Kidney epithelial cell (primary cell): ENCODE measurements at regions not wholly inside any gene's neighbourhood (a gene's known extent, or its start where the extent isn't known, plus 50 kb on each side); places are given as distances from the start of the nearest gene placed in this dataset.

Source experiments
- DNase-seq: peaks from one replicate; pipeline ENCODE4 v3.0.0-alpha.2; 2010; ENCODE audit warnings: low read depth
- H3K27me3 ChIP-seq: 2 replicates; pipeline ENCODE4 v1.6.0; 2011; ENCODE audit warnings: low read length; ENCODE audit not compliant: control insufficient read depth, insufficient read depth
- H3K36me3 ChIP-seq: 2 replicates; pipeline ENCODE4 v1.5.1; 2011; ENCODE audit warnings: low read length; ENCODE audit not compliant: control insufficient read depth, insufficient read depth
- H3K4me3 ChIP-seq: 2 replicates; pipeline ENCODE4 v1.5.1; 2011; ENCODE audit warnings: low read depth, mild to moderate bottlenecking, control low read depth, low read length
- TF ChIP-seq, protein P1 (sequence below): IDR thresholded peaks from 2 replicates; pipeline ENCODE4 v1.5.1; 2011; ENCODE audit warnings: mild to moderate bottlenecking, moderate library complexity, low read length, control low read depth, inconsistent platforms; ENCODE audit not compliant: insufficient read depth, poor library complexity, severe bottlenecking

DNA sequence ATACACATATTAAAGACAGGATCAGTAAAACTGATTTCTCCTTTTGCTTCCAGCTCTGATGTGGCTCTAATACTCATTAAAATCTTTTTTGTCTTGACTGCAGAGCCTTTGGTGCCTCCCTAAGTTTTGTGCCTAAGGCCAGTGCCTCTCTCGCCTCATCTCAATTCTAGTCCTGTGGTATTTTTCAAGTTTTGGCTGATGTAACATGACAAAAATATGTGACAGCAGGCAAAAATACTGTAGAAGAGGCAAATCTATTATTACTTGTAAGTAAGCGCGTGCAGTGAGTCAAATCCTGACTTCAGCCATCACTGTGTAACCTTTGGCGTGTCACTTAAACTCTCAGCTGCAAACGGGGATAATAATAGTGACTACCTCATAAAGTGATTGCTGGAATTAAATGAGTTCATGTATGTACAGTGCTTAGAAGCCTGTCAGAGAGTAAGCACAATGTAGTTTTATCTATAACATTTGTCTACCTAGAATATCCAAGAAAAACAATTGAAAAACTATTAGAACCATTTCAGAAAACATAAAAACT lies 74.0 kb downstream of the MAB21L3 start:
- Histone ChIP-seq H3K36me3 (no peaks in the 10 kb centered on the region), H3K27me3 (no peaks in the 10 kb centered on the region), H3K4me3 (no peak overlapping the region)
- TF ChIP-seq, protein P1, sequence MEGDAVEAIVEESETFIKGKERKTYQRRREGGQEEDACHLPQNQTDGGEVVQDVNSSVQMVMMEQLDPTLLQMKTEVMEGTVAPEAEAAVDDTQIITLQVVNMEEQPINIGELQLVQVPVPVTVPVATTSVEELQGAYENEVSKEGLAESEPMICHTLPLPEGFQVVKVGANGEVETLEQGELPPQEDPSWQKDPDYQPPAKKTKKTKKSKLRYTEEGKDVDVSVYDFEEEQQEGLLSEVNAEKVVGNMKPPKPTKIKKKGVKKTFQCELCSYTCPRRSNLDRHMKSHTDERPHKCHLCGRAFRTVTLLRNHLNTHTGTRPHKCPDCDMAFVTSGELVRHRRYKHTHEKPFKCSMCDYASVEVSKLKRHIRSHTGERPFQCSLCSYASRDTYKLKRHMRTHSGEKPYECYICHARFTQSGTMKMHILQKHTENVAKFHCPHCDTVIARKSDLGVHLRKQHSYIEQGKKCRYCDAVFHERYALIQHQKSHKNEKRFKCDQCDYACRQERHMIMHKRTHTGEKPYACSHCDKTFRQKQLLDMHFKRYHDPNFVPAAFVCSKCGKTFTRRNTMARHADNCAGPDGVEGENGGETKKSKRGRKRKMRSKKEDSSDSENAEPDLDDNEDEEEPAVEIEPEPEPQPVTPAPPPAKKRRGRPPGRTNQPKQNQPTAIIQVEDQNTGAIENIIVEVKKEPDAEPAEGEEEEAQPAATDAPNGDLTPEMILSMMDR = no peak
- DNase-seq = no peak

DNA sequence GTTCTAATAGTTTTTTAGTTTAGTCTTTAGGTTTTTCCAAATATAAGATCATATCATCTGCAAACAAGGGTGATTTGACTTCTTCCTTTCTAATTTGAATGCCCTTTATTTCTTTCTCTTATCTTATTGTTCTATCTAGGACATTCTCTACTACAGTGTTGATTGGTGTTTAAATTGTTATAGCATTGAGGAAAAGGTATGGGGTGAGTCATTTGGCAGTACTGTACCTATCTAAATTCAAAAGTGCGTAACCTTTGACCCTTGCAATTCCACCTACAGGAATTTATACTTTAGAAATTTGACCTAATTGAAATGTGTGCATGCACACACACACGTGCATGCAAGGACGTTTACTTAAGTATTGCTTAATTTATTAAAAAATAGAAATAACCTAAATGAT lies 78.3 kb downstream of the MAB21L3 start:
- no peak overlapping the region for H3K4me3 ChIP-seq
- TF ChIP-seq, protein P1 = no peak
- no peaks in the 10 kb centered on the region for H3K36me3 ChIP-seq
- no peak for DNase-seq
- H3K27me3 ChIP-seq = no peaks in the 10 kb centered on the region

DNA sequence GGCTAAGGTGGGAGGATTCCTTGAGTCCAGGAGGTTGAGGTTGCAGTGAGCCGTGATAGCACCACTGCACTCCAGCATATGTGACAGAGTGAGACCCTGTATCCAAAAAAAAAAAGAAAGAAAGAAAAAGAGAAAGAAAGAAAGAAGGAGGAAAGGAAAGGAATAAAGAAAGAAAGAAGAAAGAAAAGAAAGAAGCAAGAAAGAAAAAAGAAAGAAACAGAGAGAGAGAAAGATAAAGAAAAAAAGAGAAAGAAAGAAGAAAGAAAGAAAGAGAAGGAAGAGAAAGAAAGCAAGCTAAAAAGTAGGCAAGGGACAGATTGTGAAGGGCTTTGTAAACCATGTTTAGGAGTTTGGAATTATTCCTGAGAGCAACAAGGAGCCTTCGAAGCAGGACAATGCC lies 80.1 kb downstream of the MAB21L3 start:
- TF ChIP-seq, protein P1 = no peak
- H3K27me3 ChIP-seq = no peaks in the 10 kb centered on the region

DNA sequence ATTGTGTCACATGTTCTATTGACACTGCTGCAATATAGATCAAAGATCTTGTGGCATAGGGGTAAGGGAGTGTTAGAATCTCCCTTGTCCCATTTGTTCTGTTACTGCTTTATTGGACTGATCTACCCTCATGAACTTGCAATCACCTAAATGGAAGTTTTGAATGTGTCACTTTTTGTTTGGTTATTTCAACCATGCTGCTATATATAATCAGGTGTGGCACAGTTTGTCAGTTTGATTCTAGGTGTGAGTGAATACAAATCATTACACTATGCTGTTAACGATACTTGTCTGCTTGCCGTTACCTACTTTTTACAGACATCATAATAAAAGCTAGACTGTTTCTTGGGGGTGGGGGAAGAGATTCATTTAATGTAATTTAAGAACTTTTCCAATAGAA lies 82.6 kb downstream of the MAB21L3 start:
- Histone ChIP-seq H3K4me3 (no peak overlapping the region), H3K36me3 (no peaks in the 10 kb centered on the region), H3K27me3 (no peaks in the 10 kb centered on the region)
- TF ChIP-seq, protein P1 = no peak
- no peak for DNase-seq

More for the DNA sequence above, 80.1 kb downstream of the MAB21L3 start:
- no peak for DNase-seq
- H3K4me3 ChIP-seq = no peak overlapping the region
- no peaks in the 10 kb centered on the region for H3K36me3 ChIP-seq

DNA sequence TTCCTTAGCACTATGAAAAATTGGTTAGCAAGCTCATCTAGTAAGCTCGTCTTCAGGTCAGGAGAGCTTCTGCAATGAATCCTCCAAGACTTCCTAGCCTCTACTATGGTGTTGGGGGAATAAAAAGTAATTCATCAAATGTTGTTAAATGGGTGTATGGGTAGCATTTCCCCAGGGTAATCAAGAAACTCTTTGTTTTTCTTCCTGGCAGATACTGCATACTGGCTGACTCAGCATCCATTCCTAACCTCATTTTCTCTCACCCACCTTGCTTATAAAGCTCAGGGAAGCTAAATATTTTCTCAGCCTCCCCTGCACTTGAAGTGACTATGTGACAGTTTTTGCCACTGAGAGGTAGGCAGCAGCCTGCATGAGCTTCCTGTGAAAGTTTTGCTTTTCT lies 83.4 kb downstream of the MAB21L3 start:
- DNase-seq = no peak
- no peaks in the 10 kb centered on the region for H3K27me3 ChIP-seq
- TF ChIP-seq, protein P1 = no peak
- H3K36me3 ChIP-seq = no peaks in the 10 kb centered on the region
- no peak overlapping the region for H3K4me3 ChIP-seq
